Neural crest cell (in vitro differentiated cells): ENCODE measurements at regions not wholly inside any gene's neighbourhood (a gene's known extent, or its start where the extent isn't known, plus 50 kb on each side); places are given as distances from the start of the nearest gene placed in this dataset.

Experiments used
- DNase-seq: peaks from one replicate; pipeline ENCODE4 v3.0.0; 2021; ENCODE audit warnings: low read depth, mixed read lengths, low spot score
- H3K27ac Mint-ChIP-seq: one replicate; pipeline ENCODE4 v1.8.0; 2021; ENCODE audit warnings: mild to moderate bottlenecking, mixed read lengths; ENCODE audit not compliant: unreplicated experiment
- H3K27me3 Mint-ChIP-seq: 2 replicates; pipeline ENCODE4 v1.8.0; 2021; ENCODE audit warnings: low read depth, mild to moderate bottlenecking, mixed read lengths
- H3K36me3 Mint-ChIP-seq: 2 replicates; pipeline ENCODE4 v1.8.0; 2021; ENCODE audit warnings: low read depth, mild to moderate bottlenecking, mixed read lengths
- H3K4me1 Mint-ChIP-seq: 2 replicates; pipeline ENCODE4 v1.8.0; 2021; ENCODE audit warnings: mixed read lengths
- H3K4me3 Mint-ChIP-seq: one replicate; pipeline ENCODE4 v1.8.0; 2021; ENCODE audit warnings: mild to moderate bottlenecking, mixed read lengths
- H3K9me3 Mint-ChIP-seq: 2 replicates; pipeline ENCODE4 v1.8.0; 2021; ENCODE audit warnings: mixed read lengths
- CTCF ChIP-seq: fragments of 200-600 bp; sonication (generic); conservative IDR thresholded peaks from 2 replicates; pipeline ENCODE4 v1.5.0; 2021; ENCODE audit warnings: antibody characterized with exemption, mild to moderate bottlenecking

- no peak for DNase-seq
- Mint-ChIP-seq H3K27ac (no peak overlapping the region), H3K4me1 (peaks cover 9% of the 10 kb centered on the region), H3K36me3 (no peaks in the 10 kb centered on the region), H3K9me3 (no peaks in the 10 kb centered on the region), H3K4me3 (no peak overlapping the region), H3K27me3 (no peaks in the 10 kb centered on the region)
- no peak for TF ChIP-seq CTCF
Measured at GRCh38 chr10:3537518-3537917, 247.5 kb downstream of the KLF6 start.

- Mint-ChIP-seq H3K4me3 (no peak overlapping the region), H3K27me3 (no peaks in the 10 kb centered on the region), H3K9me3 (no peaks in the 10 kb centered on the region), H3K4me1 (peaks cover 9% of the 10 kb centered on the region), H3K36me3 (no peaks in the 10 kb centered on the region), H3K27ac (no peak overlapping the region)
- no peak for DNase-seq
- no peak for TF ChIP-seq CTCF
Measured at GRCh38 chr10:3535001-3535400, 250.0 kb downstream of the KLF6 start.

DNA sequence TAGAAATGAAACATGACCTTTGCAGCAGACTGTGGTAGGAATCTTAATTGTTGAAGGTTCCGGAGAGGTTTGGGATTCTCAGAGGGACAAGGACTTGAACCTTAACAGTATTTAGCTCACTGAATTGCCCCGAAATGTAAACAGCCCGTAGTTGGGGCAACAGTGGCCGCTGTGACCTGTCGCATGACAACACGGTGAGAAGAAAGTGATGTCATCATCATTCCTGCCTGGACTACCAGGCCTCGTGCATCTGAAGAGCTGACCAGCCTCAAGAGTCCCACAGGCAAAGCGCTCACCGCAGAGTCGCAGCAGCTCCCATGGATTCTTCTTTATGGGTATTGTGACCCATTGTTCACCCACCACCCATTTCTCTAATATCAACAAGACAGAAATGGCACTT lies 250.6 kb downstream of the KLF6 start:
- Mint-ChIP-seq H3K27me3 (no peaks in the 10 kb centered on the region), H3K27ac (no peak overlapping the region), H3K4me1 (peaks cover 9% of the 10 kb centered on the region), H3K36me3 (no peaks in the 10 kb centered on the region), H3K4me3 (no peak overlapping the region), H3K9me3 (no peaks in the 10 kb centered on the region)
- no peak for TF ChIP-seq CTCF
- no peak for DNase-seq

DNA sequence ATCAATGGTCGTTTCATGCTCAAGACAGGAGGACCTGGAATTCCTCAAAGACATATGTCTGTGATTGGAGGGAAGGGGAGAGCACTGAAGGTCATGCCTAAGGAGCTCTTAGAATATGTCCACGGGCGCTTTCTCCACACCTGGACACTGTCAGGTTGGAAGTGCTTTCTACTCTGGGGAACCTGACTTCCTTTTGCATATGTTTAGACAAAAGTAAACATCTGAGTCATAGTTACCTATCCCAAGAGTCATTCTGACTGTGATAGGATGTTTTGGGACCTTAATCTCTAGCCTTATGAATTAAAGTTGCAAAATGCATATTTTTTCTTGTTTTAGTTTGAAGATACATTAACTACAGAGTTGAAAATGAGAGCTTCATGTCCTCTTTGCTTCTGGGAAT lies 251.7 kb downstream of the KLF6 start:
- DNase-seq, result no peak
- Mint-ChIP-seq H3K27me3 (no peaks in the 10 kb centered on the region), H3K4me1 (peaks cover 1% of the 10 kb centered on the region), H3K27ac (no peak overlapping the region), H3K9me3 (no peaks in the 10 kb centered on the region), H3K4me3 (no peak overlapping the region), H3K36me3 (no peaks in the 10 kb centered on the region)
- TF ChIP-seq CTCF, result no peak

GRCh38 chr10:3532644-3533043 lies 252.4 kb downstream of the KLF6 start:
- TF ChIP-seq CTCF, result no peak
- Mint-ChIP-seq H3K27me3 (no peaks in the 10 kb centered on the region), H3K9me3 (no peaks in the 10 kb centered on the region), H3K4me1 (no peaks in the 10 kb centered on the region), H3K27ac (peak overlapping the region; percentile 59), H3K36me3 (no peaks in the 10 kb centered on the region), H3K4me3 (no peak overlapping the region)
- DNase-seq, result no peak

GRCh38 chr10:3531670-3532069 lies 253.3 kb downstream of the KLF6 start:
- no peaks in the 10 kb centered on the region for H3K36me3 Mint-ChIP-seq
- no peak overlapping the region for H3K27ac Mint-ChIP-seq
- no peak for DNase-seq
- no peak for TF ChIP-seq CTCF
- H3K27me3 Mint-ChIP-seq, result no peaks in the 10 kb centered on the region
- H3K9me3 Mint-ChIP-seq, result no peaks in the 10 kb centered on the region
- H3K4me3 Mint-ChIP-seq, result no peak overlapping the region
- peaks cover 5% of the 10 kb centered on the region for H3K4me1 Mint-ChIP-seq
